ENCODE measurements at regions not wholly inside any gene's neighbourhood (a gene's known extent, or its start where the extent isn't known, plus 50 kb on each side); places are given as distances from the start of the nearest gene placed in this dataset.

DNA sequence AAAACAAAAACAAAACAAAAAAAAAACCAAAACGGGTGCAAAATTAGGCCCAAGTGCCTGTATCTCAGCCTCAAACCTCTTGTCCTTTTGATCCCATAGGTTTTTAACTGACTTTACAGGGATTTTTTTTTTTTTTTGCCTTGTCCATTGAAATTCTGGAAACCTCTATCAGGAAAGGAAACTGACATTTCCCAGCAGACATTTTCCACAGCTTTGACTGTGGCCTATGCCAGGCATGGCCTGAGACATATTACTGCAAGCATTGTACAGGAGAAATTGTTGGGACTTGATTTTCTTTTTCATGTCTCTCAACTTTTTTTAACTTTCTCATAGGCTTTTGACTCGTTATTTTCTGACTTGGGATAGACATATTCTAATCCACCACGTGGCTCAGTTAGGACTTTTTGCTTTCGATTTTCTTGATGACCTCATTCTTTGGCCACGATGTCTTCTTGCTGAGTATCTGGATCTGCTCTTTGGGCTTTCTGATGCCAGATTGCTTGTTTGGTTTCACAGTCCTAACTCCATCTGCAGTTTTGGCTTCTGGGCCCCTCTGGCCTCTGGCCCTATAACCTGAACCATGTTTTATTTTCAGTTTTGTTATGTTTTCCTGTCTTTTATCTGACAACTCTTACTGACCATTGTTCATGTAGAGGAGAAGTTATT lies 336.1 kb upstream of the C11orf87 start:
- TF ChIP-seq, protein P1, sequence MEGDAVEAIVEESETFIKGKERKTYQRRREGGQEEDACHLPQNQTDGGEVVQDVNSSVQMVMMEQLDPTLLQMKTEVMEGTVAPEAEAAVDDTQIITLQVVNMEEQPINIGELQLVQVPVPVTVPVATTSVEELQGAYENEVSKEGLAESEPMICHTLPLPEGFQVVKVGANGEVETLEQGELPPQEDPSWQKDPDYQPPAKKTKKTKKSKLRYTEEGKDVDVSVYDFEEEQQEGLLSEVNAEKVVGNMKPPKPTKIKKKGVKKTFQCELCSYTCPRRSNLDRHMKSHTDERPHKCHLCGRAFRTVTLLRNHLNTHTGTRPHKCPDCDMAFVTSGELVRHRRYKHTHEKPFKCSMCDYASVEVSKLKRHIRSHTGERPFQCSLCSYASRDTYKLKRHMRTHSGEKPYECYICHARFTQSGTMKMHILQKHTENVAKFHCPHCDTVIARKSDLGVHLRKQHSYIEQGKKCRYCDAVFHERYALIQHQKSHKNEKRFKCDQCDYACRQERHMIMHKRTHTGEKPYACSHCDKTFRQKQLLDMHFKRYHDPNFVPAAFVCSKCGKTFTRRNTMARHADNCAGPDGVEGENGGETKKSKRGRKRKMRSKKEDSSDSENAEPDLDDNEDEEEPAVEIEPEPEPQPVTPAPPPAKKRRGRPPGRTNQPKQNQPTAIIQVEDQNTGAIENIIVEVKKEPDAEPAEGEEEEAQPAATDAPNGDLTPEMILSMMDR (IDR thresholded peaks at IDR 0.05) = no peak
- TF ChIP-seq SREBF2 (IDR thresholded peaks at IDR 0.05) (no peak), POLR2A (IDR thresholded peaks at IDR 0.05; ENCODE audit: low read length) (no peak), ZFP36 (IDR thresholded peaks at IDR 0.05; ENCODE audit: borderline replicate concordance, partially characterized antibody) (no peak), EP300 (IDR thresholded peaks at IDR 0.05) (no peak), CHD2 (IDR thresholded peaks at IDR 0.05; ENCODE audit: low read length, partially characterized antibody) (no peak), TP53 (CRISPR knock-in tag; IDR thresholded peaks at IDR 0.05) (no peak), KDM1A (IDR thresholded peaks at IDR 0.05; ENCODE audit: low read depth) (no peak), RFX5 (IDR thresholded peaks at IDR 0.05) (no peak), PHF8 (IDR thresholded peaks at IDR 0.05; ENCODE audit: borderline replicate concordance, low read depth) (no peak)
- TF ChIP-seq, protein P2, sequence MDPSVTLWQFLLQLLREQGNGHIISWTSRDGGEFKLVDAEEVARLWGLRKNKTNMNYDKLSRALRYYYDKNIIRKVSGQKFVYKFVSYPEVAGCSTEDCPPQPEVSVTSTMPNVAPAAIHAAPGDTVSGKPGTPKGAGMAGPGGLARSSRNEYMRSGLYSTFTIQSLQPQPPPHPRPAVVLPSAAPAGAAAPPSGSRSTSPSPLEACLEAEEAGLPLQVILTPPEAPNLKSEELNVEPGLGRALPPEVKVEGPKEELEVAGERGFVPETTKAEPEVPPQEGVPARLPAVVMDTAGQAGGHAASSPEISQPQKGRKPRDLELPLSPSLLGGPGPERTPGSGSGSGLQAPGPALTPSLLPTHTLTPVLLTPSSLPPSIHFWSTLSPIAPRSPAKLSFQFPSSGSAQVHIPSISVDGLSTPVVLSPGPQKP (IDR thresholded peaks at IDR 0.05; ENCODE audit: low read depth, low read length) = no peak
